Activated CD4-positive, alpha-beta T cell treated with anti-CD3 and anti-CD28 coated beads, Interleukin-2, amount 50 U/mL, for 24 hours (primary cell): ENCODE measurements at regions not wholly inside any gene's neighbourhood (a gene's known extent, or its start where the extent isn't known, plus 50 kb on each side); places are given as distances from the start of the nearest gene placed in this dataset.
A peak's percentile ranks its signal among the peaks of the same experiment; 100 is the strongest.

Experiments used
- DNase-seq, 2 donors: peaks; one replicate each; pipeline ENCODE4 v3.0.0-alpha.2; 2020; ENCODE audit warnings: low read depth in 1 of 2, low spot score in 1 of 2

GRCh38 chr20:22374678-22375590 is 209.4 kb downstream of the FOXA2 start:
- no peak for DNase-seq

DNA sequence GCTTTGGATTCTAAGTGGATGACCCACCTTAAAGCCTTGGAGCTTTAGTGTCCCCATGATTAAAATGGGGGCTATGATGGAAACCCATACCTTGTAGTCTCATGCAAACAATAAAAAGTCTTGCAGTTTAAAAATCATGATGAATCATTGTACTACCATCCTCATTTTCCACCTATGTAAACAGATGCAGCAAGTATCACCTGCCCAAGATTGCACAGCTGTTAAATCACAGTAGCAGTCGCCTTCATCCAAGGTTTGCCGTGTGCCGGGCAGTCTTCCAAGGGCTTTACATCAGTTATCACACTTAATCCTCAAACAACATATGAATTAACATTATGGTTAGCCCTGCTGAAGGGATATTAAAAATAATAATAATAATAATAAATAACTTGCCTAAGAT is 210.3 kb downstream of the FOXA2 start:
- no peak for DNase-seq

- no peak for DNase-seq
These were observed 211.0 kb downstream of the FOXA2 start for GRCh38 chr20:22373164-22373895.

- no peak for DNase-seq
These were observed 212.5 kb downstream of the FOXA2 start for GRCh38 chr20:22371843-22372242.

DNA sequence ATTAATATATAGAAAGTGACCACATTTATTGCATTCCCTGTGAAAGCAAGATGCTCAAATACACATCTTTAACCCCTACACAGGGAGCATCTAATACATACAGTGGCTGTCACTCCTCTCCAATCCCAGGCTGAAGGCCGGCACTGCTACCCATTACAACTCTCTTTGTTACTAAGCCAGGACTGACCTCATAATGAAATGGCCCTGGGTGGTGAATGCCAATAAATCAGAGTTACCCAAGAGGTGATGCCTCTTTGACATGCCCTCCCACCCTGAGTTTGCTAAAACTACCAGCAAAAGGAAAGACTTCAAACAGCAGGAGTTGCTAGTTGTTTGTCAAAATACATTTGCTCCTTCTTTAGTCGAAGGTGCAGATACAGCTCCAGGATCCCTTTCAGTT is 214.2 kb downstream of the FOXA2 start:
- no peak for DNase-seq

DNA sequence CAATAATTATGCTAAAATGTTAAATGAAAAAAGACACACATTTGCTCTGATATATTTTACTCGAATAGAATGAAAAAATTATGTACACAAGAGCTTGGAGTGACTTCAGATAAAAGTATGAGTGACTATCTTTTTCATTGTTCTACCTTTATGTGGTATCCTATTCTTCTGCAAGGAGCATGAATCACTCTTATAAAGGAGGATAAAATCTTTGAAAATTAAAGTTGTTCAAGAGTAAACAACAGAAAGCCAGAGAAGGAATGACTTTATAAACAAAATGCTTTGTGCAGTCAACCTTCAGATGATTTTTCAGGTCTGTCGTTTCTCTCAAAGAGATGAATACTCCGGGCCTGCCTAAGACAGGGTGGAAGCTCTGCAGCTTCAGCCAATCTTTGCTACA is 215.3 kb downstream of the FOXA2 start:
- DNase-seq, result no peak

- no peak for DNase-seq
These were observed 216.1 kb downstream of the FOXA2 start for GRCh38 chr20:22368235-22368634.

DNA sequence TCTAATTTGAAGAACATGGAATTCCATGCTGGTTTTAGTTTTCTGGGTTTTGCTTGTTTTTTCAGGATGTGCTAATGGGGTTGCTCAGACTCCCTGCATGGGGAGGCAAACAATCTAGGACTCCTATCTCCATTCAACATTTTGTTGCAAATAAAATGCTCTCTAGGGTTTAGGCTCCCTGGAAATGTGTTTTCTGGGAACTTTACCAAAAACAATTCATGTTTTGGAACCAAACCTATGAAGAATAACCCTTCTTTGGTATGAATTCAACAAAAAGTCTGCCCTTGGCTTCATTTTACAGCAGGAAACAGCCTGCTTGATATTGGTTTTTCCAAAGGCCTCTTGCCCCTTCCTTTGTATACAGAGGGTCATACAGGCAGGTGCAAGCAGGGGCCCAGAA is 217.7 kb downstream of the FOXA2 start:
- DNase-seq, result no peak

GRCh38 chr20:22354647-22355046 is 229.7 kb downstream of the FOXA2 start:
- DNase-seq, result no peak

GRCh38 chr20:22353586-22353985 is 230.8 kb downstream of the FOXA2 start:
- DNase-seq, result no peak

DNA sequence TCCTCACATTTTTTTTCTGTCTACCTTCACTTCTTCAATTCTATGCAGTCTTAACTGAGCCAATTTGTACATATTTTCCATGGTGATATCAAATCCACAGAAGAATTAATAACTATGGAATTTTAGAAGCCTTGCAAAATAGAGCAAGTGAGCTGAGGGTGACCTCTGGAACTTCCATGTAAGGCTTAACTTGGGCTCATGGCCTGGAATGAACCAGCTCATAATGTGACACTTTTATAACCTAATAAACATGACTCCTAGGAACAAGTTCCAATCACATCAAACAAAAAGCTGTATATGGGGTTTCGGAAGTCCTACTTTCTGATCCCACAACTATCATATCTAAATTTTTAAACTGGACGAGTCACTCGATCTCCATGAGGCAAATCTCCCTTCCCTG is 232.4 kb downstream of the FOXA2 start:
- DNase-seq, result no peak

DNA sequence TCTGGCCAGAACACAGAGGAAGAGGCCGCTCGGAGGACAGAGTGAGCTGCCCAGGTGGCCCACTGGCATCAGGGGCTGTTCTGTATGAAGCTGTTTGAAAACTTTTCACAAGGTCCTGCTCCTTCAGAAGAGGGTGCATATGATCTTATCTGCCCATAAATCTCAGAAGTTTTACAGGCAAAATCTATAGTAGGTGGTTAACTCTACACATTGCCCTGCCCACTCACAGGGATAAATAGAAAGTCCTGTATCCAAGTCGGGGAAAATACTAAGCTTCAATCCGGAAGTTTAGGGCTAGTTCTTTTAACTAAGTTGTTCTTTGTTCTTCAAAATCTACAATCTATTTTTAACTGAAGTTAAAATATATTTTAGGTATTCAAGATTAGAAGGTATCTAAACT is 233.7 kb downstream of the FOXA2 start:
- no peak for DNase-seq

GRCh38 chr20:22348010-22348409 is 236.4 kb downstream of the FOXA2 start:
- no peak for DNase-seq

DNA sequence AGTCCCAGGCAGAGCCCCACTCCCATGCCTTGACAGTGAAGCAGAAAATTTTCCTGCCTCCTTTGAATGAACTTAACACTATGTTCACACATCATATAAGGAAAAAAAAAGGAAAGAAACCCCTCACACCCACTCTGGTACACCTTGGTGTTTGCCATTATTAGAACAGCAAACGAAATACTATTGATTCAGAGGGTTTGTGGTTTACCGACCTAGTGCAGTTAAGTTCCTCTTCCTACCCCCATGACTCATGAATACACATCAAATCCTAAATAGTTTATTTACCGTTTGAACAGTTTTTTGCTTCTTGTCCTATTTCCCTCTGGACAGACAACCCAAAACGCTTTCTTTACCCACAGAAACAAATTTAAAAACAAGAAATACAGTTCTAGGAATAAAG is 237.7 kb downstream of the FOXA2 start:
- DNase-seq, result no peak

GRCh38 chr20:22343612-22344011 is 240.8 kb downstream of the FOXA2 start:
- no peak for DNase-seq

GRCh38 chr20:22342410-22342809 is 242.0 kb downstream of the FOXA2 start:
- DNase-seq, result no peak

DNA sequence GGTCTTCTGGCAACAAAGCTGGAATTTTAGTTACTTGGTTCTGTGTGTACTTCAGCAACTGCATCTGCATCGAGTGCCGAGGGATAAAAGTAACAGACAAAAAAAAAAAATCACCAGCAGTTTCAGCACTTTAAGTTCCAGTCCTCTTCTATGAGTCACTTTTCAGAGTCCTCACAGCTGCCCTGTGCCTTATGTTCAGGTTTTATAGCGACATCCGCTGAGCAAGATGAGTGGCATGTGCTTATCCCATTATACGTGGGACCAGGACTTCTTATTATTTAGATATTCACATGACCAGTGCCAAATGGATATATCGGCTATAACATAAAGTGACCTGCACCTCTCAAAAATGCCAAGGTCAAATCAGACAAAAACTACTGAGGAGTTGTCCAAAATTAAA is 242.9 kb downstream of the FOXA2 start:
- DNase-seq, result no peak

- no peak for DNase-seq
These were observed 244.4 kb downstream of the FOXA2 start for GRCh38 chr20:22339946-22340345.

DNA sequence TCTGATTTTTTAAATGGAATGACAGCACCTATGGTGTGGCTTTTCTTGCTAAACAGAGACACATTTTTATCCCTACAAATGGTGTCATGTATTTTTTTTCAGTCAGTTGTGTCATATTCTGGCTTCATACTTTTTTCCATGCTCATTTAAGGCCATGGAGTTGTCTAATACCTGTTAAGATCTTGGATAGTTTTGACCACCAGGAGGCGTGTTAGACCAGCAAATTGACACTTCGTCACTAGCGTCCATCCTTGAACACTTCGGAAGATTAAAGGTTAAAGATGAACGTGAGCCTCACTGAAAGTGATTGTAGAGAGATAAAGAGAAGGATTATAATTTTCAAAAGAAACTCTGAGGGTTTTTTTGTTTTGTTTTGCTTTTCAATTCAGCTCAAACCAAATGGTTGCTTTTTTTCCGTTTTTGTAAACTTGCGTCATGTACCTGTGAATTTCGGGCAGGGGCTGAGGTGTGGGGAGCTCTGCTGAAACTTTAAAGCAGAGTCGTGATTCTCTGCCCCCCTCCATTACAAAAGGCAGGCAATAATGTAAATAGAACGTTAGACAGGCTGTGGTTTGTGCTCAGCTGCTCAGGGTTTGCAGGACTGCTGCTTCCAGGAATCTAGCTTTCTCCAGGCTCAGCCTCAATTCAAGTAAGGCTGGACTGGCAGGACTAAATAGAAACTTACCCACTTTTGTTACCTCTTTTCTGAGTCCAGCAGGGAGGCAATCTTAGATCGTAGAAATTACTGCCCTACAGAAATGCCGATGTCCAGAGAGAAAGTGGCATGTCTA is 245.1 kb downstream of the FOXA2 start:
- peak in 1 of 2 donors; percentile 14 for DNase-seq

DNA sequence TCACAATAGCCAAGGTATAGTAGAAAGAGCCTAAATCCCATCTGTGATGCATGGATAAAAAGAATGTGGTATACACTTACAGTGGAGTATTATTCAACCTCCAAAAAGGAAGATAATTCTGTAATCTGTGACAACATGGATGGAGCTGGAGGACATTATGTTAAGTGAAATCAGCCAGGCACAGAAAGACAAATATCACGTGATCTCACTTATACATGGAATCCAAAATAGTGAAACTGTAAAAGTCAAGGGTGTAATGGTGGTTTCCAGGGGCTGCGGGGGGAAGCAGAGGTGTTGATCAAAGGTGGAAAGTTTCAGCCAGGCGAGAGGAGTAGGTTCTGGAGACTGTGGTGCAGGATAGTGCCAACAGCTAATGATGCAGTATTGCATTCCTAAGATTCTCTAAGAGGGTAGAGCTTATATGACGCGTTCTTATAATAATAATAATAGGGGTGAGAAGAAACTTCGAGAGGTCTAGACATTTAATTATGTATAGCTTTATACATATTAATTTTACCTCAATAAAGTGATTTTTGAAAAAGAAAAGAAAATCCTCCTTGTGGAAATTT is 246.1 kb downstream of the FOXA2 start:
- DNase-seq, result no peak

- no peak for DNase-seq
These were observed 249.2 kb downstream of the FOXA2 start for GRCh38 chr20:22335210-22335609.
